ENCODE measurements at regions not wholly inside any gene's neighbourhood (a gene's known extent, or its start where the extent isn't known, plus 50 kb on each side); places are given as distances from the start of the nearest gene placed in this dataset.

DNA sequence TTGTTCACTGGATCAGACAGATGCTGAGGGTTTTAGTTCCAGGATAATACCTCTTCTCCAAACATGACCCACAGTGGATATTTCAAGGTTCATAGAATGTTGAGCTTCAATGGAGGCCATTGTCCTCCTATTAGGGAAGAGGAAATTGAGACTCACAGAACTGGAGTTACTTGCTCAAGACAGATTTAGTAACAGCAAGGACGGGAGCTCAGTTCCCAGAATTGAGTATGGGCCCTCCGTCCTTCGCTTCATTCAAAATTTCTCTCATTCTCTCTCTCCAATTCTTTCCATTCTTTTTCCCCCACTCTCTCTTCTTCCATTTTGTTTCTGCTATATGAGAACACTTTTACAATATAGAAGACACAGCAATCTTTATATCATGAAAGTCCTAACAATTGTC, 94.0 kb downstream of the DNAJB9 start:
- TF ChIP-seq, protein P1, sequence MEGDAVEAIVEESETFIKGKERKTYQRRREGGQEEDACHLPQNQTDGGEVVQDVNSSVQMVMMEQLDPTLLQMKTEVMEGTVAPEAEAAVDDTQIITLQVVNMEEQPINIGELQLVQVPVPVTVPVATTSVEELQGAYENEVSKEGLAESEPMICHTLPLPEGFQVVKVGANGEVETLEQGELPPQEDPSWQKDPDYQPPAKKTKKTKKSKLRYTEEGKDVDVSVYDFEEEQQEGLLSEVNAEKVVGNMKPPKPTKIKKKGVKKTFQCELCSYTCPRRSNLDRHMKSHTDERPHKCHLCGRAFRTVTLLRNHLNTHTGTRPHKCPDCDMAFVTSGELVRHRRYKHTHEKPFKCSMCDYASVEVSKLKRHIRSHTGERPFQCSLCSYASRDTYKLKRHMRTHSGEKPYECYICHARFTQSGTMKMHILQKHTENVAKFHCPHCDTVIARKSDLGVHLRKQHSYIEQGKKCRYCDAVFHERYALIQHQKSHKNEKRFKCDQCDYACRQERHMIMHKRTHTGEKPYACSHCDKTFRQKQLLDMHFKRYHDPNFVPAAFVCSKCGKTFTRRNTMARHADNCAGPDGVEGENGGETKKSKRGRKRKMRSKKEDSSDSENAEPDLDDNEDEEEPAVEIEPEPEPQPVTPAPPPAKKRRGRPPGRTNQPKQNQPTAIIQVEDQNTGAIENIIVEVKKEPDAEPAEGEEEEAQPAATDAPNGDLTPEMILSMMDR (IDR thresholded peaks at IDR 0.05; ENCODE audit: low read length): no peak
- TF ChIP-seq EZH2 (optimal IDR thresholded peaks at IDR 0.05; ENCODE audit: low read depth, low read length) (no peak), EZH2phosphoT487 (IDR thresholded peaks at IDR 0.05; ENCODE audit: low read length) (no peak)

Data from MM.1S (cell line).